Transverse colon (tissue), 3 donors: ENCODE measurements at regions not wholly inside any gene's neighbourhood (a gene's known extent, or its start where the extent isn't known, plus 50 kb on each side); places are given as distances from the start of the nearest gene placed in this dataset.

Source experiments
- EP300 ChIP-seq: sonication (generic); formaldehyde crosslinking; IDR thresholded peaks from one replicate; pipeline ENCODE4 v1.6.1; 2017; ENCODE audit warnings: antibody characterized with exemption, low read depth
- POLR2A ChIP-seq: fragments of 450-650 bp; IDR thresholded peaks from one replicate; pipeline ENCODE4 v1.6.1; 2016; ENCODE audit warnings: antibody characterized with exemption, mild to moderate bottlenecking, moderate library complexity
- TF ChIP-seq, protein P1 (sequence below), 5 experiments: fragments of 200-600 bp in 3 of 5; fragments of 450-650 bp in 2 of 5; sonication (generic) in 3 of 5; IDR thresholded peaks; 1 replicate in 2 of 5; 2 replicates in 3 of 5; pipeline ENCODE4 v1.5.1; 2016 to 2017; ENCODE audit warnings: antibody characterized with exemption in 5 of 5, inconsistent platforms in 3 of 5, mild to moderate bottlenecking in 2 of 5, moderate library complexity in 1 of 5

DNA sequence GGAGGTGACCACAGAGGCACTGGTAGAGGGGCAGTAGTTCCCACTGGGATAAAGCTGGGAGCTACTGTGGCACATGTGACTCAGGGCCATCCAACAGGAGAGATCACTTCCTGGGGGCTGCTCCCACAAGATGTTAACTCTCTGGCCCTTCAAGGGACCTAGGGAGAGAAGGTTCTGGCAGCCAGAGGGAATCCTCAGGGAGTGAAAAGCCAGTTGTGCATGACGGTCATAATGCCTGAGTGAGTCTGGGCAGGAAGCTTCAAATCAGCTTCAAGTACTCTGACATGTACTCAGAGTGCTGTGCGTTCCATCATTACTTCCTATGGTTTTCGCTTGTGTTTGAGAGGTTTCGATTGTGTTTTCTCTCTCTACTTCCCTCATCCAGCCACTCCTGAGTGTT is 388.5 kb downstream of the GABRG2 start:
- TF ChIP-seq, protein P1, sequence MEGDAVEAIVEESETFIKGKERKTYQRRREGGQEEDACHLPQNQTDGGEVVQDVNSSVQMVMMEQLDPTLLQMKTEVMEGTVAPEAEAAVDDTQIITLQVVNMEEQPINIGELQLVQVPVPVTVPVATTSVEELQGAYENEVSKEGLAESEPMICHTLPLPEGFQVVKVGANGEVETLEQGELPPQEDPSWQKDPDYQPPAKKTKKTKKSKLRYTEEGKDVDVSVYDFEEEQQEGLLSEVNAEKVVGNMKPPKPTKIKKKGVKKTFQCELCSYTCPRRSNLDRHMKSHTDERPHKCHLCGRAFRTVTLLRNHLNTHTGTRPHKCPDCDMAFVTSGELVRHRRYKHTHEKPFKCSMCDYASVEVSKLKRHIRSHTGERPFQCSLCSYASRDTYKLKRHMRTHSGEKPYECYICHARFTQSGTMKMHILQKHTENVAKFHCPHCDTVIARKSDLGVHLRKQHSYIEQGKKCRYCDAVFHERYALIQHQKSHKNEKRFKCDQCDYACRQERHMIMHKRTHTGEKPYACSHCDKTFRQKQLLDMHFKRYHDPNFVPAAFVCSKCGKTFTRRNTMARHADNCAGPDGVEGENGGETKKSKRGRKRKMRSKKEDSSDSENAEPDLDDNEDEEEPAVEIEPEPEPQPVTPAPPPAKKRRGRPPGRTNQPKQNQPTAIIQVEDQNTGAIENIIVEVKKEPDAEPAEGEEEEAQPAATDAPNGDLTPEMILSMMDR (IDR thresholded peaks at IDR 0.05): no peak
- TF ChIP-seq POLR2A (no peak), EP300 (no peak)
